Lower lobe of right lung (tissue), 2 donors: ENCODE measurements at regions not wholly inside any gene's neighbourhood (a gene's known extent, or its start where the extent isn't known, plus 50 kb on each side); places are given as distances from the start of the nearest gene placed in this dataset.

ENCODE experiments used
- ATAC-seq, 2 donors: fragments of 200-7000 bp; cut with Tn5 transposase; one replicate each; pipeline ENCODE4 v1.9.1; 2020 to 2022; ENCODE audit warnings: mild to moderate bottlenecking in 2 of 2, moderate library complexity in 2 of 2
- DNase-seq: peaks from one replicate; pipeline ENCODE4 v3.0.0-alpha.2; 2020
- H3K27ac ChIP-seq: fragments of 200-600 bp; one replicate; pipeline ENCODE4 v1.8.0; 2022
- H3K27me3 ChIP-seq: fragments of 200-600 bp; one replicate; pipeline ENCODE4 v1.8.0; 2022; ENCODE audit warnings: low read depth
- H3K36me3 ChIP-seq: fragments of 200-600 bp; one replicate; pipeline ENCODE4 v1.8.0; 2022; ENCODE audit warnings: mild to moderate bottlenecking
- H3K4me1 ChIP-seq: fragments of 200-600 bp; one replicate; pipeline ENCODE4 v1.8.0; 2022
- H3K4me3 ChIP-seq: fragments of 200-600 bp; one replicate; pipeline ENCODE4 v1.8.0; 2022; ENCODE audit warnings: mild to moderate bottlenecking
- H3K9me3 ChIP-seq: fragments of 200-600 bp; one replicate; pipeline ENCODE4 v1.8.0; 2022
- CTCF ChIP-seq: fragments of 200-600 bp; IDR thresholded peaks from one replicate; pipeline ENCODE4 v1.8.0; 2022; ENCODE audit warnings: antibody characterized with exemption, mild to moderate bottlenecking
- intact Hi-C: fragments of 100-400 bp; cut with DNase I; formaldehyde crosslinking; loops from one replicate; pipeline ENCODE4 v1.11.0; 2022
- donor health status: DM: no; HTN: yes; CAD: no; lungs with severe emphysema.

DNA sequence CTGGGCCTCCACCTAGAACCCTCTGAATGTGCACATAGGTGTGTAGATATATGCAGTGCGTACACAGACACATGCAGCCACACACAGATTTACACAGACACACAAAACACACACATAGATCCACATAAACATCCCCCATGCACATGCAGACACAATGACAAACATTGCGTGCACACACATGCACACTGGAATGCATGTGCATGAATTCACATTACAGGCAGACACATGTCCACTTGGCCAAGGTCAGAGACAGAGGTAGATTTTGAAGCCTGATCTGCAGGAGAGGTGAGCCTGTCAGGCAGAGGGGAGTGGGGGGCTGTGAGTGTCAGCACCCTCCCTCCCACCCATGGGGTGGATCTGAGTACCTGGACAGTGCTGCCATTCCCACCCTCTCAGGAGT, 338.5 kb downstream of the PTPRU start:
- no peaks in the 10 kb centered on the region for H3K36me3 ChIP-seq
- H3K9me3 ChIP-seq, result no peaks in the 10 kb centered on the region
- no peak overlapping the region for H3K4me3 ChIP-seq
- intact Hi-C loops, result no loop called here
- ATAC-seq (no peak), DNase-seq (no peak)
- no peak overlapping the region for H3K27ac ChIP-seq
- no peaks in the 10 kb centered on the region for H3K4me1 ChIP-seq
- peaks cover 5% of the 10 kb centered on the region for H3K27me3 ChIP-seq
- TF ChIP-seq CTCF, result no peak

DNA sequence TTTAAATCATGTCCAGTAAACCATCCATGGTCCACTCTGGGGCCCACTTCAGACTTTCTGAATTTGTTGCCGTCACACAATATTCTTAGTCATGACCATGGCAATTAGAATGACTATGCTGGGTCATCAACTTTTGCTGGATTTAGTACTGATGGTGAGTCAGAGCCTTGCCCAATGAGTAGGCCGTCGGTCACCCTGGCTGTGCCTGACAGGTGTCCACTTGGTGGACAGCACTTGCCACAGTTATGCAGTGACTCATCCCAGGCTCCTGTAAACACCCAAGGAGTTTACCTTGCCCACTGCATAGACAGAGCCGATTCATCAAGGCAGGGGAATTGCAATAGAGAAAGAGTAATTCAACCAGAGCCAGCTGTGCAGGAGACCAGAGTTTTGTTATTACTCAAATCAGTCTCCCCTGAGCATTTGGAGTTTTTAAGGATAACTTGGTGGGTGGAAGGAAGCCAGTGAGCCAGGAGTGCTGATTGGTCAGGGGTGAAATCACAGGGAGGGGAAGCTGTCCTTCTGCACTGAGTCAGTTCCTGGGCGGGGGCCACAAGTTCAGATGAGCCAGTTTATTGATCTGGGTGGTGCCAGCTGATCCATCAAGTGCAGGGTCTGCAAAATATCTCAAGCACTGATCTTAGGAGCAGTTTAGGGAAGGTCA, 333.8 kb downstream of the PTPRU start:
- intact Hi-C loops, result no loop called here
- H3K4me1 ChIP-seq, result no peaks in the 10 kb centered on the region
- no peak for TF ChIP-seq CTCF
- peak in 1 of 2 donors; percentile 56 for ATAC-seq
- no peak for DNase-seq
- no peak overlapping the region for H3K4me3 ChIP-seq
- no peak overlapping the region for H3K27ac ChIP-seq
- H3K9me3 ChIP-seq, result peaks cover 23% of the 10 kb centered on the region
- H3K27me3 ChIP-seq, result no peaks in the 10 kb centered on the region
- H3K36me3 ChIP-seq, result no peaks in the 10 kb centered on the region

DNA sequence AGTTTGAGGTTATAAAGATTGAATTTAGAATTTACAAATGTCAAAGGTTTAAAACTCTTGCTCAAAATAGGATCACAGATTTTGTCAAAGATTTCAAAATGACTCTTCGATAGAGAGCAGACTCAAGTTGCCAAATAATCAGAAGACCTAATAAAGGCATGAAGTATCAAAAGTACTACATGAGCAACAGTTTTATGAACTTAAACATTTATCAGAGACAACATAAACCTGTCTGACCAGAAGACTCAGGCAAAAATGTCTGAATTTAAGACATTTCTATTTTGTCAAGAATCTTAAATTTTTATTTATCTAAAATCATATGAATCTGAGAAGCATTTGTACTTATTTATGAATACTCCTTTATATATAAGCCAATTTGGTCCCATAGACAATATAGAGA, 330.9 kb downstream of the PTPRU start:
- DNase-seq (no peak), ATAC-seq (no peak)
- H3K4me3 ChIP-seq, result no peak overlapping the region
- no peaks in the 10 kb centered on the region for H3K4me1 ChIP-seq
- H3K9me3 ChIP-seq, result peaks cover 40% of the 10 kb centered on the region
- intact Hi-C loops, result no loop called here
- H3K36me3 ChIP-seq, result no peaks in the 10 kb centered on the region
- no peak overlapping the region for H3K27ac ChIP-seq
- no peak for TF ChIP-seq CTCF
- H3K27me3 ChIP-seq, result no peaks in the 10 kb centered on the region

DNA sequence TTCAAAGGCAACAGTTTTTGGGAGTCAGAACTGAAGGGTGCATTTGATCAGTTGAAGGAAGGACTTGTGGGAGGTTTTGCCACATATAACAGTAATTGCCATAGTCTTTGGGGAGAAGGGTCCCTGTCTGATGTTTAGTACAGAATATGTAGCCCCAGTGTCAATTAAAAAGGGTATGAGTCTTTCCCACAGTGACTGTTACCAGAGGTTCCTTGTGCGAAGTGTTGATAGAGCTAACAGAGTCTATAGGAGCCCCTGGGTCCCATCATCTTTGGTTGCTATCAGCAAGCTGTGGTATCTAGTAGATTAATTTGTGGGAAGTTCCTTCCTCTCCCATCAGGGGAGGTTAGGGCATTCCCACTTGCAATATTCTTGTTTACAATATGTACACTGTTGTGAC, 329.2 kb downstream of the PTPRU start:
- DNase-seq, result no peak
- H3K4me1 ChIP-seq, result no peaks in the 10 kb centered on the region
- no peak for TF ChIP-seq CTCF
- intact Hi-C loops, result no loop called here
- no peaks in the 10 kb centered on the region for H3K27me3 ChIP-seq
- H3K27ac ChIP-seq, result no peak overlapping the region
- ATAC-seq, result no peak
- no peak overlapping the region for H3K4me3 ChIP-seq
- no peaks in the 10 kb centered on the region for H3K36me3 ChIP-seq
- peaks cover 40% of the 10 kb centered on the region for H3K9me3 ChIP-seq

GRCh38 chr1:29563571-29563970, 327.2 kb downstream of the PTPRU start:
- ATAC-seq (no peak), DNase-seq (no peak)
- no peaks in the 10 kb centered on the region for H3K4me1 ChIP-seq
- H3K27me3 ChIP-seq, result no peaks in the 10 kb centered on the region
- H3K4me3 ChIP-seq, result no peak overlapping the region
- no peaks in the 10 kb centered on the region for H3K36me3 ChIP-seq
- no peak for TF ChIP-seq CTCF
- H3K9me3 ChIP-seq, result peaks cover 40% of the 10 kb centered on the region
- no peak overlapping the region for H3K27ac ChIP-seq
- intact Hi-C loops, result no loop called here

- H3K9me3 ChIP-seq, result peaks cover 40% of the 10 kb centered on the region
Observed at GRCh38 chr1:29563092-29563491, 326.8 kb downstream of the PTPRU start.

More at GRCh38 chr1:29563092-29563491, 326.8 kb downstream of the PTPRU start:
- Histone ChIP-seq H3K4me1 (no peaks in the 10 kb centered on the region), H3K36me3 (no peaks in the 10 kb centered on the region), H3K4me3 (no peak overlapping the region), H3K27ac (no peak overlapping the region), H3K27me3 (no peaks in the 10 kb centered on the region)
- ATAC-seq (no peak), DNase-seq (no peak)
- intact Hi-C loops, result no loop called here
- no peak for TF ChIP-seq CTCF
